22Rv1 (cell line): ENCODE measurements at regions not wholly inside any gene's neighbourhood (a gene's known extent, or its start where the extent isn't known, plus 50 kb on each side); places are given as distances from the start of the nearest gene placed in this dataset.

Experiments
- H3K27ac ChIP-seq: fragments of 450-650 bp; 2 replicates; pipeline ENCODE4 v1.5.1; 2017
- ZFX ChIP-seq: fragments of 450-650 bp; IDR thresholded peaks from 2 replicates; pipeline ENCODE4 v1.6.1; 2017; ENCODE audit warnings: antibody characterized with exemption, borderline replicate concordance
- TF ChIP-seq, protein P1 (sequence below): fragments of 450-650 bp; IDR thresholded peaks from 2 replicates; pipeline ENCODE4 v1.5.1; 2017; ENCODE audit warnings: mild to moderate bottlenecking

DNA sequence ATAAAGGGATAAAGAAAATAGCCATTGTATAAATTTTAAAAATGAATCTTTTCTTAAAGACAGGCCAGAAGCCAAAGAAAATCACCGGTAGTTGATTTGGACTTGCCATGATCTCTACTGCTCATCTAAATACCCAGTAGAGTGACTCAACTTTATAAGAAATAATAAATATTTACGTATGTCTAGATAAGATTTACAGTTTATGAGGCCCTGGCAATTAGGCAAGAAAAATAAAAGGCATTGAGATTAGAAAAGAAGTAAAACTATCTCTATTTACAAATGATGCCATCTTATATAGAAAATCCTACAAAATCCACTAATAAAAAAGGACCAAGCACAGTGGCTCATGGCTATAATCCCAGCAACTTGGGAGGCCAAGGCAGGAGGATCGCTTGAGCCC is 765.5 kb upstream of the HTR2C start:
- H3K27ac ChIP-seq, result peak overlapping the region; percentile 69
- TF ChIP-seq ZFX, result no peak
- TF ChIP-seq, protein P1, sequence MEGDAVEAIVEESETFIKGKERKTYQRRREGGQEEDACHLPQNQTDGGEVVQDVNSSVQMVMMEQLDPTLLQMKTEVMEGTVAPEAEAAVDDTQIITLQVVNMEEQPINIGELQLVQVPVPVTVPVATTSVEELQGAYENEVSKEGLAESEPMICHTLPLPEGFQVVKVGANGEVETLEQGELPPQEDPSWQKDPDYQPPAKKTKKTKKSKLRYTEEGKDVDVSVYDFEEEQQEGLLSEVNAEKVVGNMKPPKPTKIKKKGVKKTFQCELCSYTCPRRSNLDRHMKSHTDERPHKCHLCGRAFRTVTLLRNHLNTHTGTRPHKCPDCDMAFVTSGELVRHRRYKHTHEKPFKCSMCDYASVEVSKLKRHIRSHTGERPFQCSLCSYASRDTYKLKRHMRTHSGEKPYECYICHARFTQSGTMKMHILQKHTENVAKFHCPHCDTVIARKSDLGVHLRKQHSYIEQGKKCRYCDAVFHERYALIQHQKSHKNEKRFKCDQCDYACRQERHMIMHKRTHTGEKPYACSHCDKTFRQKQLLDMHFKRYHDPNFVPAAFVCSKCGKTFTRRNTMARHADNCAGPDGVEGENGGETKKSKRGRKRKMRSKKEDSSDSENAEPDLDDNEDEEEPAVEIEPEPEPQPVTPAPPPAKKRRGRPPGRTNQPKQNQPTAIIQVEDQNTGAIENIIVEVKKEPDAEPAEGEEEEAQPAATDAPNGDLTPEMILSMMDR, result no peak

DNA sequence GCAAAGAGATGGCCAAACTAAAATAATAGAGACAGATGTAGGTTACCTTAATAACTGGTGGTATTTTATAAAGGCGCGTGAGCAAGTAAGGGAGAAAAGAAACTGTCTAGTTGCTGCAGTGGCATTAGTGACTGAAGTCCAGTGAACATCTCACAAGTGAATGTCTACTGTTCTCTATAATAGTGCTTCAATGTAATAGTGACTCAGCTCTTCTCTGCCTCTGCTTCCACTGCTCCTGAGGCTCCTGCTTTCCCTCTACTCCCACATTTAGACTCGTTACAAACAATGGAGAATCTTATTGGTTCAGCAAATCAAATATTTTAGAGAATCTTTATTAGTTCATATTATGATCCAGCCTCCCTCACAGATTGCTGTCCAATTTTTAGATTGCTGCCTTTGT is 779.1 kb upstream of the HTR2C start:
- TF ChIP-seq ZFX, result no peak
- TF ChIP-seq, protein P1, result no peak
- H3K27ac ChIP-seq, result no peak overlapping the region

DNA sequence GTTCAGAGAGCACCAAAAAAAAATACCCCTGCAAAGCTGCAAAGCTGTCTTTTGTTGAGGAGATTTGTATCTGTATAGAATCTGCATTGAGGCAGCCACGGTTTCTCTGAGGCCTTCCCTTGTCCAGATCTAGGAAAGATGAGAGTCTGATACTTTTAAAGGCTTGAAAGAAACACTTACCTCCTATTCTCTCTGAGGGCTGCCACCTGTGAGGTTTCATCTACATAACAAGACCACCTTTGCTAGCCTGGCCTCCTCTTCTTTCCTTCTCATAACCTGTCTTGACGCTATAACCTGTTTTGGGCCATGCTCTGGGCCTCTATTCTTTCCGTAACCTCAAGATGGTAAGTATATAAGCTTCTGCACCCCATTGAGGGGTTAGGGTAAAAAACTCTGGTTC is 779.6 kb upstream of the HTR2C start:
- no peak overlapping the region for H3K27ac ChIP-seq
- no peak for TF ChIP-seq ZFX
- TF ChIP-seq, protein P1, result no peak

DNA sequence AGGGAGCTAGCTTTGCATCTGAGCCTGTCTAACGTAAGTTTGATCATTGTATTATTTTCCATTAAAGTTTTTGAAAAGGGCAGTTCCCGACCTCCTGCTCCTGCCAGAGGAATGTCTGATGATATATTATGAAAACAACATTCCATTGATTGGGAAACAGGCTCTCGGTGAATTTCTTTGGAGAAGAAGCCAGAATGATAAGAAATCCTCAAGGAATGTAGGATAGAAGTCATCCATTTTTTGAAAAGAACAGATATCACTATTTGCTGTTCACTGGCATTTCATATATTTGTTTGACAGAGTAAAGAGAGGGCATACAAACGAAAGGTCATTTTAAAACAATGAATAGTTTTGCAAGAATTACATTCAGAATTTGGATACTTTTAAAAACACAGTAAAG is 781.0 kb upstream of the HTR2C start:
- no peak for TF ChIP-seq ZFX
- H3K27ac ChIP-seq, result no peak overlapping the region

DNA sequence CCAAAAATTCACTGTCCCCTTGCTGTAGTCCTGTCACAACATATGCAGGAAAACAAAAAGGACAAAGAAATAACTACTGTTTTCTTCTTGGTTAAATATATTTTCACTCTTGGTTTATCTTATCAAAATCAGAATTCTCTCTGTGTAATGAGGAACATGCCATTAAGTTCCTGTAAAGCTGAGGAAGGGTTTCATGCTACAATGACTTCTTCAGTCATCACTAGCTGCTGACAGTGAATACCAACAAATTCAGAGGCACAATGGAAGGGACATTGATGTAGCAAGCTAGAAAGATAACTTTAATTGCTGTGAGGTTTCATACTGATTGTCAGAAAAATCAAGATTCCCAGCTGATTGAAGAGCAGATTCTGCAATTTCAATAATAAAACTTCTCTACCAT is 782.9 kb upstream of the HTR2C start:
- TF ChIP-seq ZFX, result no peak
- TF ChIP-seq, protein P1, result no peak
- no peak overlapping the region for H3K27ac ChIP-seq

DNA sequence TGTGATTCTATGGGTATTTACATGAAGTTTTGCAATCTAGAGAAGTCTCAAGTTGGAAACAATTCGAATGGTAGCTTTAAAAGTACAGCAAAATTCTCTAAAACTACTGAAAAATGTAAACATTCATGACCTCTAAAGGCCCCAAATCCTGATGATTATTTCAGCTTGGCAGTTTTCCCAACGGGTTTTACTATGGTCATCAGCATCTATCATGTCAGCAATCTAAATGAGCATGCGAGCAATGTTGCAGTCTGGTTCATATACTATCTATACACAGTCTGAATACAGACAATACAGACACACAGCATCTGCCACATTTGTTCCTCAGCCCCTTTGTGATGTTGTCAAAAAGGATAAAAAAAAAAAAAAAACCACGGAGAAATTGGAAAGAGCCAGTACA is 790.3 kb upstream of the HTR2C start:
- H3K27ac ChIP-seq, result peak overlapping the region; percentile 85
- TF ChIP-seq, protein P1, result no peak
- no peak for TF ChIP-seq ZFX

DNA sequence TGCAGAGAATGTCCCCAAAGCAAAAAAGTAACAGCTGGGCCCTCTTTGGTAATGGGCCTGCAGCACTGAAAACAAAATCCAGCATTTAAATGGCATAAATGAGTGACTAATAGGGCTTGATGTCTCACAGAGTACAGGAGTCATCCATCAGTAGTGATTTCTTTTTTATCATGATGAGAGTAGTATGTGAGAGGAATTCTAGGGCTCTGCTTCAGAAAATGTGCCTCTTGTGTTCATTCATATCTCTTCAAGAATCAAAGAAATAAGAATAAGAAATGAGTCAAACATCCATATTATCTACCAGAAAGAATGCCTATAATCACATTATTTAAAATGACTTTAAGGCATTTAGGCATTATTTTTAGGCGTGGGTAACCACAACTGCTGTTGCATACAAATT is 792.9 kb upstream of the HTR2C start:
- no peak for TF ChIP-seq ZFX
- TF ChIP-seq, protein P1, result no peak
- peak overlapping the region; percentile 1; the same call in 1 of the 2 replicates for H3K27ac ChIP-seq

DNA sequence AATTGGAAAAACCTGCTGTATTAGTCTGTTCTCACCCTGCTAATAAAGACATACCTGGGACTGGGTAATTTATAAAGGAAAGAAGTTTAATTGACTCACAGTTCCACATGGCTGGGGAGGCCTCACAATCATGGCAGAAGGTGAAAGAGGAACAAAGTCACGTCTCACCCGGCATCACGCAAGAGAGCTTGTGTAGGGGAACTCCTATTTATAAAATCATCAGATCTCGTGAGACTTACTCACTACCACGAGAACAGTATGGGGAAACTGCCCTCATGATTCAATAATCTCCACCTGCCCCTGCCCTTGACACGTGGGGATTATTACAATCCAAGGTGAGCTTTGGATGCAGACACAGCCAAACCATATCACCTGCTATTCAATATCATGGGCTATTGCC is 799.1 kb upstream of the HTR2C start:
- H3K27ac ChIP-seq, result peak overlapping the region; percentile 70

DNA sequence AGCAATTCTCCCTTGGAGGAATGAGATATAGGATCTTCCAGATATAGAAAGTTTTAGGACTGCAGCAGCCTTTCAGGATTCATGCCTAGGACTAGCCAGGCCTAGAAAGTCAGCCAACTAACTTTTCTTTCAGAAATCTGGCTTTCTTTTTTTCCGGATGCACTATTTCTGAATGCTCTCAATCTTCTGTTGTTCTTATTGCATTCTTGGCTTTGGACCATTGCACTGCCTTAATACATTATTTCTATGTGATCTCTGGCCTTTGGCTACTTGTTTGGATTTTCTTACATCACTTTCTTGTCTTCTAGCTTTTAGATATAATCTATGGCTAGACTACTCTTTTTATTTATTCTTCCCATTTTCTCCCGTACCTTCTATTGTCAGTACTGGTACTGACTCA is 813.1 kb upstream of the HTR2C start:
- TF ChIP-seq, protein P1, result no peak
- TF ChIP-seq ZFX, result no peak
- H3K27ac ChIP-seq, result no peak overlapping the region
